HG03575 (cell line): ENCODE measurements at regions not wholly inside any gene's neighbourhood (a gene's known extent, or its start where the extent isn't known, plus 50 kb on each side); places are given as distances from the start of the nearest gene placed in this dataset.

Source experiments
- ATAC-seq: cut with Tn5 transposase; IDR thresholded peaks from one replicate; pipeline ENCODE4 v1.9.1; 2021; ENCODE audit not compliant: unreplicated experiment, insufficient number of reproducible peaks, low FRiP score; ENCODE audit errors: extremely low read depth

DNA sequence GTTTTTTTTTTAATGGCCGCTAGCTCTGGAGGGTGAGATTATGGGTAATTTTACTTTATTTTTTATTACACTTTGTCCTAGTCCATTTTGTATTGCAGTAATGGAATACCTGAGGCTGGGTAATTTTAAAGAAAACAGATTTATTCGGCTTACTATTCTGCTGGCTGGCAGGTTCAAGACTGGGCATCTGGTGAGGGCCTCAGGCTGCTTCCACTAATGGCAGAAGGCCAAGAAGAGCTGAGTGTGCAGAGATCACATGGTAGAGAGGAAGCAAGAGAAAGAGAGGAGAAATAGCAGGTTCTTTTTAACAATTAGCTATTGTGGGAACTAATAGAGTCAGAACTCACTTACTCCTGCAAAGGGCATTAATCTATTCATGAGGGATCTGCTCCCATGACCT is 52.4 kb upstream of the ARHGAP28 start:
- ATAC-seq, result no peak

DNA sequence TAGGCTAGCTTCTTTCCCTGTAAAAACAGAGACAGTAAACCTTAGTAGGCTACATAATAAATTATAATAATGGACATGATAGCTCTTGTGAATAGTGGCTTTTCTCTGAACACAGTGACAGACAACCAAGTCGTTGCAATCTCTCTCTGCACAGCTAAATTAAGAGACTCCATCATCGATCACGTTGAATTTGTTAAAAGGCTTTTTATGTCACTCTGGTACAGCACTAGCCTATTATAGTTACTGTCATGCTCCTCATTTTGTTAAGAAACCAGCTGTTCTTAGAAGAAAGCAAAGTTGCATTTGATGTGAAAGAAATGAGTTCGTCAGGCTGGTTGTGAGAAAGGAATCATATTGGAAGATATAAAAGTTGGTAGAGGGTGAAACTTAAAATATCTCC is 50.3 kb upstream of the ARHGAP28 start:
- no peak for ATAC-seq
